Activated naive CD8-positive, alpha-beta T cell treated with anti-CD3 and anti-CD28 coated beads, Interleukin-2, amount 50 U/mL, for 24 hours (primary cell): ENCODE measurements at regions not wholly inside any gene's neighbourhood (a gene's known extent, or its start where the extent isn't known, plus 50 kb on each side); places are given as distances from the start of the nearest gene placed in this dataset.
"Not testable (repeated sequence)": the region's sequence is repeated elsewhere in the genome, so short reads cannot be mapped to it uniquely, and the experiment has no call there.

Source experiments
- ATAC-seq: fragments of 150-1000 bp; cut with Tn5 transposase; one replicate; pipeline ENCODE4 v1.10.0; 2021
- DNase-seq: peaks from one replicate; pipeline ENCODE4 v3.0.0; 2021
- H3K27ac Mint-ChIP-seq: one replicate; pipeline ENCODE4 v1.8.0; 2021; ENCODE audit warnings: mild to moderate bottlenecking, mixed read lengths
- H3K27me3 Mint-ChIP-seq: one replicate; pipeline ENCODE4 v1.8.0; 2021; ENCODE audit warnings: mixed read lengths
- H3K36me3 Mint-ChIP-seq: one replicate; pipeline ENCODE4 v1.8.0; 2021; ENCODE audit warnings: low read depth, mixed read lengths
- H3K4me1 Mint-ChIP-seq: one replicate; pipeline ENCODE4 v1.8.0; 2021; ENCODE audit warnings: mixed read lengths
- H3K4me3 Mint-ChIP-seq: one replicate; pipeline ENCODE4 v1.8.0; 2021; ENCODE audit warnings: mild to moderate bottlenecking, moderate library complexity, mixed read lengths
- H3K9me3 Mint-ChIP-seq: one replicate; pipeline ENCODE4 v1.8.0; 2021; ENCODE audit warnings: mixed read lengths

GRCh38 chr20:52035498-52035897 lies 156.1 kb downstream of the ZFP64 start:
- H3K4me1 Mint-ChIP-seq, result peaks cover 18% of the 10 kb centered on the region
- no peak overlapping the region for H3K27ac Mint-ChIP-seq
- ATAC-seq, result no peak
- no peaks in the 10 kb centered on the region for H3K36me3 Mint-ChIP-seq
- H3K27me3 Mint-ChIP-seq, result no peaks in the 10 kb centered on the region
- no peak for DNase-seq
- no peaks in the 10 kb centered on the region for H3K9me3 Mint-ChIP-seq
- no peak overlapping the region for H3K4me3 Mint-ChIP-seq

GRCh38 chr20:52034581-52034980 lies 157.0 kb downstream of the ZFP64 start:
- Mint-ChIP-seq H3K27ac (no peak overlapping the region), H3K27me3 (no peaks in the 10 kb centered on the region), H3K4me3 (no peak overlapping the region), H3K36me3 (no peaks in the 10 kb centered on the region), H3K9me3 (no peaks in the 10 kb centered on the region), H3K4me1 (peaks cover 20% of the 10 kb centered on the region)
- ATAC-seq (no peak), DNase-seq (no peak)

GRCh38 chr20:52033313-52033712 lies 158.3 kb downstream of the ZFP64 start:
- H3K27me3 Mint-ChIP-seq, result no peaks in the 10 kb centered on the region
- ATAC-seq (no peak), DNase-seq (no peak)
- no peak overlapping the region for H3K4me3 Mint-ChIP-seq
- H3K4me1 Mint-ChIP-seq, result peaks cover 20% of the 10 kb centered on the region
- H3K36me3 Mint-ChIP-seq, result no peaks in the 10 kb centered on the region
- no peak overlapping the region for H3K27ac Mint-ChIP-seq
- no peaks in the 10 kb centered on the region for H3K9me3 Mint-ChIP-seq

GRCh38 chr20:52032304-52032683 lies 159.3 kb downstream of the ZFP64 start:
- ATAC-seq, H3K27me3 Mint-ChIP-seq, H3K9me3 Mint-ChIP-seq, H3K4me3 Mint-ChIP-seq, DNase-seq, H3K36me3 Mint-ChIP-seq: not testable (repeated sequence)
- Mint-ChIP-seq H3K27ac (peak overlapping the region; percentile 78), H3K4me1 (peaks cover 20% of the 10 kb centered on the region)

- Mint-ChIP-seq H3K4me3 (peak overlapping the region; percentile 15), H3K9me3 (no peaks in the 10 kb centered on the region), H3K36me3 (no peaks in the 10 kb centered on the region), H3K27ac (peak overlapping the region; percentile 78), H3K27me3 (no peaks in the 10 kb centered on the region), H3K4me1 (peaks cover 20% of the 10 kb centered on the region)
- DNase-seq, result peak; percentile 18
- peak; percentile 86 for ATAC-seq
Observed at GRCh38 chr20:52031563-52032303, 159.8 kb downstream of the ZFP64 start.

GRCh38 chr20:52031206-52031562 lies 160.4 kb downstream of the ZFP64 start:
- ATAC-seq (no peak), DNase-seq (no peak)
- no peaks in the 10 kb centered on the region for H3K27me3 Mint-ChIP-seq
- no peak overlapping the region for H3K4me3 Mint-ChIP-seq
- peak overlapping the region; percentile 78 for H3K27ac Mint-ChIP-seq
- H3K9me3 Mint-ChIP-seq, result no peaks in the 10 kb centered on the region
- no peaks in the 10 kb centered on the region for H3K36me3 Mint-ChIP-seq
- peaks cover 20% of the 10 kb centered on the region for H3K4me1 Mint-ChIP-seq

GRCh38 chr20:52029129-52029528 lies 162.4 kb downstream of the ZFP64 start:
- not testable (repeated sequence) for H3K9me3 Mint-ChIP-seq, H3K27me3 Mint-ChIP-seq, DNase-seq, H3K36me3 Mint-ChIP-seq, H3K4me3 Mint-ChIP-seq, H3K27ac Mint-ChIP-seq, ATAC-seq
- peaks cover 20% of the 10 kb centered on the region for H3K4me1 Mint-ChIP-seq

GRCh38 chr20:52025938-52026337 lies 165.6 kb downstream of the ZFP64 start:
- Mint-ChIP-seq H3K9me3 (no peaks in the 10 kb centered on the region), H3K27me3 (no peaks in the 10 kb centered on the region), H3K4me3 (no peak overlapping the region), H3K27ac (no peak overlapping the region), H3K4me1 (peaks cover 6% of the 10 kb centered on the region), H3K36me3 (no peaks in the 10 kb centered on the region)
- no peak for ATAC-seq
- DNase-seq, result no peak

GRCh38 chr20:52019313-52019712 lies 172.3 kb downstream of the ZFP64 start:
- DNase-seq (no peak), ATAC-seq (no peak)
- Mint-ChIP-seq H3K27me3 (no peaks in the 10 kb centered on the region), H3K36me3 (no peaks in the 10 kb centered on the region), H3K4me3 (no peak overlapping the region), H3K27ac (no peak overlapping the region), H3K4me1 (no peaks in the 10 kb centered on the region), H3K9me3 (no peaks in the 10 kb centered on the region)

- no peaks in the 10 kb centered on the region for H3K4me1 Mint-ChIP-seq
Observed at GRCh38 chr20:52017669-52018317, 173.8 kb downstream of the ZFP64 start.

GRCh38 chr20:52016022-52016421 lies 175.6 kb downstream of the ZFP64 start:
- peaks cover 7% of the 10 kb centered on the region for H3K9me3 Mint-ChIP-seq
- ATAC-seq (no peak), DNase-seq (no peak)
- no peaks in the 10 kb centered on the region for H3K4me1 Mint-ChIP-seq
- H3K27me3 Mint-ChIP-seq, result no peaks in the 10 kb centered on the region
- H3K36me3 Mint-ChIP-seq, result no peaks in the 10 kb centered on the region
- no peak overlapping the region for H3K27ac Mint-ChIP-seq
- no peak overlapping the region for H3K4me3 Mint-ChIP-seq

More at GRCh38 chr20:52017669-52018317, 173.8 kb downstream of the ZFP64 start:
- no peak for DNase-seq
- no peak overlapping the region for H3K27ac Mint-ChIP-seq
- no peaks in the 10 kb centered on the region for H3K27me3 Mint-ChIP-seq
- H3K36me3 Mint-ChIP-seq, result no peaks in the 10 kb centered on the region
- H3K4me3 Mint-ChIP-seq, result no peak overlapping the region
- H3K9me3 Mint-ChIP-seq, result no peaks in the 10 kb centered on the region
- no peak for ATAC-seq

GRCh38 chr20:52015155-52015554 lies 176.4 kb downstream of the ZFP64 start:
- Mint-ChIP-seq H3K4me3 (no peak overlapping the region), H3K36me3 (no peaks in the 10 kb centered on the region), H3K27me3 (no peaks in the 10 kb centered on the region), H3K9me3 (peaks cover 13% of the 10 kb centered on the region), H3K27ac (no peak overlapping the region), H3K4me1 (no peaks in the 10 kb centered on the region)
- ATAC-seq, result no peak
- DNase-seq, result no peak

GRCh38 chr20:52012079-52012478 lies 179.5 kb downstream of the ZFP64 start:
- H3K4me1 Mint-ChIP-seq, result no peaks in the 10 kb centered on the region
- no peak for ATAC-seq
- no peak overlapping the region for H3K27ac Mint-ChIP-seq
- no peak for DNase-seq
- H3K27me3 Mint-ChIP-seq, result no peaks in the 10 kb centered on the region
- H3K4me3 Mint-ChIP-seq, result no peak overlapping the region
- peaks cover 14% of the 10 kb centered on the region for H3K9me3 Mint-ChIP-seq
- H3K36me3 Mint-ChIP-seq, result no peaks in the 10 kb centered on the region

- Mint-ChIP-seq H3K27ac (no peak overlapping the region), H3K9me3 (peaks cover 14% of the 10 kb centered on the region), H3K4me3 (no peak overlapping the region), H3K36me3 (no peaks in the 10 kb centered on the region), H3K4me1 (no peaks in the 10 kb centered on the region), H3K27me3 (no peaks in the 10 kb centered on the region)
- ATAC-seq (no peak), DNase-seq (no peak)
Observed at GRCh38 chr20:52011093-52011492, 180.5 kb downstream of the ZFP64 start.

- H3K27ac Mint-ChIP-seq, result no peak overlapping the region
- H3K4me3 Mint-ChIP-seq, result no peak overlapping the region
- H3K36me3 Mint-ChIP-seq, result no peaks in the 10 kb centered on the region
- no peaks in the 10 kb centered on the region for H3K4me1 Mint-ChIP-seq
- DNase-seq, result no peak
- H3K27me3 Mint-ChIP-seq, result no peaks in the 10 kb centered on the region
- peaks cover 14% of the 10 kb centered on the region for H3K9me3 Mint-ChIP-seq
- ATAC-seq, result no peak
Observed at GRCh38 chr20:52010541-52010940, 181.0 kb downstream of the ZFP64 start.
